IMR-90 (cell line): ENCODE measurements at regions not wholly inside any gene's neighbourhood (a gene's known extent, or its start where the extent isn't known, plus 50 kb on each side); places are given as distances from the start of the nearest gene placed in this dataset.

Experiments used
- ATAC-seq: fragments of 200-7000 bp; cut with Tn5 transposase; 2 replicates; pipeline ENCODE4 v1.9.1; 2020; ENCODE audit warnings: low read depth, mild to moderate bottlenecking, moderate library complexity
- BruUV-seq: library from RNA; stranded (reverse); fragments of 400-500 nt; replicated peaks from 2 replicates; lab custom pipeline; 2021; lab: Mats Ljungman, UMichigan
- CTCF ChIA-PET: fragments of 300-600 bp; formaldehyde crosslinking; extraction: SDS; loops from one replicate; lab custom pipeline; 2021; ENCODE audit warnings: antibody characterized with exemption; lab: Yijun Ruan, JAX
- POLR2A ChIA-PET: fragments of 300-600 bp; sonication (Branson Sonifier 250); formaldehyde crosslinking; loops from one replicate; lab custom pipeline; 2022; ENCODE audit warnings: antibody characterized with exemption; ENCODE audit not compliant: unreplicated experiment; lab: Charles Lee
- DNase-seq: peaks from one replicate; pipeline ENCODE4 v3.0.0; 2013
- H2AFZ ChIP-seq: replicated peaks from 2 replicates; pipeline ENCODE3; 2013; ENCODE audit warnings: low read length, mild to moderate bottlenecking; ENCODE audit not compliant: poor library complexity
- H2AK5ac ChIP-seq: 2 replicates; pipeline ENCODE4 v1.6.1; 2013; ENCODE audit warnings: low read depth, low read length, inconsistent platforms
- H2AK9ac ChIP-seq: replicated peaks from 2 replicates; pipeline ENCODE3; 2013; ENCODE audit warnings: mild to moderate bottlenecking, low read depth, low read length, moderate library complexity; ENCODE audit not compliant: poor library complexity
- H2BK120ac ChIP-seq: 2 replicates; pipeline ENCODE4 v1.6.1; 2013; ENCODE audit warnings: low read depth, low read length, inconsistent platforms
- H2BK15ac ChIP-seq: 3 replicates; pipeline ENCODE4 v1.6.1; 2013; ENCODE audit warnings: low read depth, low read length, inconsistent platforms
- H2BK20ac ChIP-seq: 2 replicates; pipeline ENCODE4 v1.6.1; 2013; ENCODE audit warnings: low read depth, mild to moderate bottlenecking, inconsistent platforms, low read length, moderate library complexity
- H2BK5ac ChIP-seq: 2 replicates; pipeline ENCODE4 v1.6.1; 2013; ENCODE audit warnings: mild to moderate bottlenecking, low read depth, low read length, inconsistent platforms; ENCODE audit not compliant: poor library complexity, severe bottlenecking
- H3K14ac ChIP-seq: replicated peaks from 2 replicates; pipeline ENCODE4 v1.6.1; 2013; ENCODE audit warnings: low read depth, low read length, inconsistent platforms
- H3K18ac ChIP-seq: 2 replicates; pipeline ENCODE4 v1.6.1; 2013; ENCODE audit warnings: low read depth, low read length, control low read depth
- H3K23ac ChIP-seq: 2 replicates; pipeline ENCODE4 v1.6.1; 2013; ENCODE audit warnings: low read depth, low read length, inconsistent platforms
- H3K27ac ChIP-seq: 2 replicates; pipeline ENCODE4 v1.5.1; 2013; ENCODE audit warnings: mild to moderate bottlenecking, control low read depth, low read length; ENCODE audit not compliant: insufficient read depth
- H3K27me3 ChIP-seq: 2 replicates; pipeline ENCODE4 v1.6.1; 2013; ENCODE audit warnings: low read length; ENCODE audit not compliant: control insufficient read depth, insufficient read depth
- H3K36me3 ChIP-seq: 2 replicates; pipeline ENCODE4 v1.6.1; 2013; ENCODE audit warnings: low read length, mixed read lengths; ENCODE audit not compliant: control insufficient read depth, insufficient read depth
- H3K4ac ChIP-seq: 2 replicates; pipeline ENCODE4 v1.6.1; 2013; ENCODE audit warnings: low read depth, low read length, inconsistent platforms
- H3K4me1 ChIP-seq: 2 replicates; pipeline ENCODE4 v1.6.1; 2013; ENCODE audit warnings: low read length, mixed read lengths; ENCODE audit not compliant: control insufficient read depth, insufficient read depth
- H3K4me2 ChIP-seq: 2 replicates; pipeline ENCODE4 v1.6.1; 2013; ENCODE audit warnings: low read depth, mild to moderate bottlenecking, control low read depth, low read length, moderate library complexity
- H3K4me3 ChIP-seq: 2 replicates; pipeline ENCODE4 v1.5.1; 2013; ENCODE audit warnings: low read depth, mild to moderate bottlenecking, control low read depth, low read length, moderate library complexity; ENCODE audit not compliant: insufficient read depth
- H3K56ac ChIP-seq: 2 replicates; pipeline ENCODE4 v1.6.1; 2013; ENCODE audit warnings: low read length, inconsistent platforms; ENCODE audit not compliant: insufficient read depth; ENCODE audit errors: extremely low read depth
- H3K79me1 ChIP-seq, 2 experiments: 2 replicates each; pipeline ENCODE4 v1.6.1; 2013; ENCODE audit warnings: low read length in 2 of 2, inconsistent platforms in 1 of 2, low read depth in 1 of 2
- H3K9ac ChIP-seq: 2 replicates; pipeline ENCODE4 v1.6.1; 2013; ENCODE audit warnings: low read depth, low read length, control low read depth
- H3K9me1 ChIP-seq: 2 replicates; pipeline ENCODE4 v1.6.1; 2013; ENCODE audit warnings: low read length, inconsistent platforms; ENCODE audit not compliant: insufficient read depth
- H3K9me3 ChIP-seq: 2 replicates; pipeline ENCODE4 v1.6.1; 2013; ENCODE audit warnings: low read length; ENCODE audit not compliant: control insufficient read depth, insufficient read depth
- H4K20me1 ChIP-seq: 2 replicates; pipeline ENCODE4 v1.6.1; 2013; ENCODE audit warnings: low read length, inconsistent platforms; ENCODE audit not compliant: insufficient read depth
- H4K5ac ChIP-seq: 2 replicates; pipeline ENCODE4 v1.6.1; 2013; ENCODE audit warnings: mild to moderate bottlenecking, low read depth, low read length, control low read depth
- H4K8ac ChIP-seq, 2 experiments: 2 replicates each; pipeline ENCODE4 v1.6.1; 2013; ENCODE audit warnings: low read depth in 2 of 2, low read length in 2 of 2, control low read depth in 1 of 2, inconsistent platforms in 1 of 2
- H4K91ac ChIP-seq: 2 replicates; pipeline ENCODE4 v1.6.1; 2013; ENCODE audit warnings: low read depth, low read length, inconsistent platforms; ENCODE audit not compliant: insufficient read depth
- CEBPB ChIP-seq: IDR thresholded peaks from 2 replicates; pipeline ENCODE4 v1.6.1; 2012; ENCODE audit warnings: low read depth, low read length, improper control_type of control experiment
- MAFK ChIP-seq: IDR thresholded peaks from 2 replicates; pipeline ENCODE4 v1.6.1; 2012; ENCODE audit warnings: low read depth, low read length, improper control_type of control experiment
- MAZ ChIP-seq: IDR thresholded peaks from 2 replicates; pipeline ENCODE4 v1.6.1; 2012; ENCODE audit warnings: low read depth, mild to moderate bottlenecking, low read length, improper control_type of control experiment, moderate library complexity, borderline replicate concordance
- MXI1 ChIP-seq: IDR thresholded peaks from 2 replicates; pipeline ENCODE4 v1.6.1; 2012; ENCODE audit warnings: low read depth, mild to moderate bottlenecking, low read length, moderate library complexity, borderline replicate concordance
- NFE2L2 ChIP-seq: fragments of 150-350 bp; IDR thresholded peaks from 2 replicates; pipeline ENCODE4 v1.6.1; 2016; ENCODE audit warnings: low read depth, mild to moderate bottlenecking, low read length
- RAD21 ChIP-seq: IDR thresholded peaks from 2 replicates; pipeline ENCODE4 v1.6.1; 2012; ENCODE audit warnings: low read length, improper control_type of control experiment
- WGBS, 2 experiments: methylation state at CpG; one replicate each; pipeline versions ENCODE4 v1.1.5 to v1.1.7; 2013; ENCODE audit warnings: missing lambda C conversion rate in 2 of 2; ENCODE audit not compliant: insufficient read length in 1 of 2; ENCODE audit errors: extremely low coverage in 2 of 2; 5-methylcytosine and 5-hydroxymethylcytosine counted together
- dilution Hi-C: fragments of 300-500 bp; cut with HindIII; formaldehyde crosslinking; loops from one replicate; pipeline ENCODE4 v1.14.3; 2018; ENCODE audit warnings: low sequenced_read_pairs; ENCODE audit not compliant: unreplicated experiment
- in situ Hi-C: fragments of 300-500 bp; cut with MboI; formaldehyde crosslinking; loops from 3 replicates; pipeline ENCODE4 v1.14.3; 2019; ENCODE audit warnings: low sequenced_read_pairs, inconsistent platforms, mixed read lengths
- intact Hi-C: fragments of 100-400 bp; cut with micrococcal nuclease; formaldehyde crosslinking; loops from 2 replicates; pipeline ENCODE4 v1.10.0; 2022

- Histone ChIP-seq H3K9ac (no peak overlapping the region), H3K56ac (no peak overlapping the region), H3K18ac (no peak overlapping the region), H3K36me3 (no peaks in the 10 kb centered on the region), H3K79me1 (no peaks in the 10 kb centered on the region), H3K4me3 (no peak overlapping the region), H3K23ac (no peak overlapping the region), H3K4me1 (no peaks in the 10 kb centered on the region), H2AFZ (no peak overlapping the region), H4K20me1 (no peaks in the 10 kb centered on the region), H2BK20ac (no peak overlapping the region), H3K14ac (no peak overlapping the region), H3K4me2 (no peak overlapping the region), H3K9me1 (no peaks in the 10 kb centered on the region), H4K5ac (no peak overlapping the region), H2BK15ac (no peak overlapping the region), H2BK5ac (no peak overlapping the region), H2AK9ac (no peak overlapping the region), H3K4ac (no peak overlapping the region), H4K91ac (no peak overlapping the region), H4K8ac (no peak overlapping the region), H3K27ac (no peak overlapping the region), H3K9me3 (peaks cover 3% of the 10 kb centered on the region; the same call in 1 of the 2 replicates), H2BK120ac (no peak overlapping the region), H2AK5ac (no peak overlapping the region), H3K27me3 (no peaks in the 10 kb centered on the region)
- dilution Hi-C loops (no loop called here), in situ Hi-C loops (no loop called here), intact Hi-C loops (no loop called here)
- DNase-seq (no peak), ATAC-seq (no peak)
- ChIA-PET CTCF (no interaction called here), POLR2A (no interaction called here)
- no peak for TF ChIP-seq MAZ
- no peak for TF ChIP-seq MAFK
- no peak for TF ChIP-seq NFE2L2
- no peak for TF ChIP-seq RAD21
- no peak for TF ChIP-seq MXI1
- no peak for TF ChIP-seq CEBPB
- WGBS, 2 experiments: no CpG with 5 or more reads among the region's 4 CpGs
- BruUV-seq: no TSS peak
Measured at GRCh38 chr16:26747760-26748159, 319.0 kb upstream of the C16orf82 start.
